Adipose tissue (tissue), 3 donors: ENCODE measurements at regions not wholly inside any gene's neighbourhood (a gene's known extent, or its start where the extent isn't known, plus 50 kb on each side); places are given as distances from the start of the nearest gene placed in this dataset.

Experiments used
- H3K27ac ChIP-seq: one replicate; pipeline ENCODE4 v1.5.1; 2013; ENCODE audit warnings: low read depth, low read length
- WGBS, 3 donors: extraction: QIAGEN DNeasy Blood & Tissue Kit; methylation state at CpG; one replicate each; pipeline ENCODE4 v1.1.7; 2013; 5-methylcytosine and 5-hydroxymethylcytosine counted together
- donor health status: healthy with polysubstance abuse.
- donor health status: Bipolar disorder and iron deficiency.
- donor health status: healthy.

- WGBS, 3 donors = 78 to 84% (median 79%) methylated on average over 7 of the region's 7 CpGs
- no peak overlapping the region for H3K27ac ChIP-seq
These were observed 318.6 kb upstream of the CD180 start for GRCh38 chr5:67515020-67515689.

- 80 to 91% (median 85%) methylated on average over 1 of the region's 1 CpG for WGBS, 3 donors
- H3K27ac ChIP-seq = no peak overlapping the region
These were observed 316.2 kb upstream of the CD180 start for GRCh38 chr5:67512758-67513157.

- WGBS, 3 donors = 81 to 88% (median 82%) methylated on average over 1 of the region's 1 CpG
- H3K27ac ChIP-seq = no peak overlapping the region
These were observed 315.3 kb upstream of the CD180 start for GRCh38 chr5:67511911-67512310.

- H3K27ac ChIP-seq = no peak overlapping the region
These were observed 313.6 kb upstream of the CD180 start for GRCh38 chr5:67510204-67510603.

GRCh38 chr5:67509402-67510186 is 313.0 kb upstream of the CD180 start:
- H3K27ac ChIP-seq = no peak overlapping the region
- 70 to 94% (median 84%) methylated on average over 5 of the region's 5 CpGs for WGBS, 3 donors

- 79 to 84% (median 80%) methylated on average over 2 of the region's 2 CpGs for WGBS, 3 donors
- no peak overlapping the region for H3K27ac ChIP-seq
These were observed 309.6 kb upstream of the CD180 start for GRCh38 chr5:67506241-67506640.

GRCh38 chr5:67502951-67503350 is 306.4 kb upstream of the CD180 start:
- WGBS, 3 donors = 89 to 95% (median 92%) methylated on average over 1 of the region's 1 CpG

GRCh38 chr5:67496051-67496450 is 299.5 kb upstream of the CD180 start:
- WGBS, 3 donors = 81 to 95% (median 83%) methylated on average over 1 of the region's 1 CpG
- no peak overlapping the region for H3K27ac ChIP-seq

More at GRCh38 chr5:67502951-67503350, 306.4 kb upstream of the CD180 start:
- H3K27ac ChIP-seq = no peak overlapping the region

- 72 to 82% (median 73%) methylated on average over 3 of the region's 3 CpGs for WGBS, 3 donors
- H3K27ac ChIP-seq = no peak overlapping the region
These were observed 298.5 kb upstream of the CD180 start for GRCh38 chr5:67495072-67495471.

- H3K27ac ChIP-seq = no peak overlapping the region
- WGBS, 3 donors = 70 to 79% (median 71%) methylated on average over 14 of the region's 14 CpGs
These were observed 297.7 kb upstream of the CD180 start for GRCh38 chr5:67494186-67494855.

GRCh38 chr5:67493676-67494075 is 297.1 kb upstream of the CD180 start:
- WGBS, 3 donors = 73 to 82% (median 79%) methylated on average over 2 of the region's 2 CpGs
- H3K27ac ChIP-seq = no peak overlapping the region

- WGBS, 3 donors = 70 to 80% (median 72%) methylated on average over 8 of the region's 8 CpGs
- no peak overlapping the region for H3K27ac ChIP-seq
These were observed 294.1 kb upstream of the CD180 start for GRCh38 chr5:67490543-67491321.

- 74 to 84% (median 78%) methylated on average over 4 of the region's 4 CpGs for WGBS, 3 donors
- H3K27ac ChIP-seq = no peak overlapping the region
These were observed 292.3 kb upstream of the CD180 start for GRCh38 chr5:67488885-67489284.

GRCh38 chr5:67487862-67488261 is 291.3 kb upstream of the CD180 start:
- no peak overlapping the region for H3K27ac ChIP-seq
- WGBS, 3 donors = 78 to 91% (median 90%) methylated on average over 4 of the region's 4 CpGs

GRCh38 chr5:67483453-67484030 is 286.9 kb upstream of the CD180 start:
- no peak overlapping the region for H3K27ac ChIP-seq
- WGBS, 3 donors = 71 to 89% (median 87%) methylated on average over 2 of the region's 2 CpGs

GRCh38 chr5:67481362-67481761 is 284.8 kb upstream of the CD180 start:
- 91 to 98% (median 97%) methylated on average over 1 of the region's 1 CpG for WGBS, 3 donors
- no peak overlapping the region for H3K27ac ChIP-seq

GRCh38 chr5:67478337-67478736 is 281.7 kb upstream of the CD180 start:
- no peak overlapping the region for H3K27ac ChIP-seq
- 78 to 86% (median 84%) methylated on average over 2 of the region's 2 CpGs for WGBS, 3 donors

GRCh38 chr5:67476995-67477394 is 280.4 kb upstream of the CD180 start:
- WGBS, 3 donors = 94 to 100% (median 100%) methylated on average over 1 of the region's 1 CpG
- H3K27ac ChIP-seq = no peak overlapping the region
